ENCODE measurements at regions not wholly inside any gene's neighbourhood (a gene's known extent, or its start where the extent isn't known, plus 50 kb on each side); places are given as distances from the start of the nearest gene placed in this dataset.
"Not testable (repeated sequence)": the region's sequence is repeated elsewhere in the genome, so short reads cannot be mapped to it uniquely, and the experiment has no call there.

- DNase-seq (ENCODE audit: low read depth) = no peak
- no peak for TF ChIP-seq CTCF (conservative IDR thresholded peaks at IDR 0.05; ENCODE audit: low read length)
Measured at GRCh38 chr16:76713191-76713590, 436.0 kb downstream of the CNTNAP4 start.

DNA sequence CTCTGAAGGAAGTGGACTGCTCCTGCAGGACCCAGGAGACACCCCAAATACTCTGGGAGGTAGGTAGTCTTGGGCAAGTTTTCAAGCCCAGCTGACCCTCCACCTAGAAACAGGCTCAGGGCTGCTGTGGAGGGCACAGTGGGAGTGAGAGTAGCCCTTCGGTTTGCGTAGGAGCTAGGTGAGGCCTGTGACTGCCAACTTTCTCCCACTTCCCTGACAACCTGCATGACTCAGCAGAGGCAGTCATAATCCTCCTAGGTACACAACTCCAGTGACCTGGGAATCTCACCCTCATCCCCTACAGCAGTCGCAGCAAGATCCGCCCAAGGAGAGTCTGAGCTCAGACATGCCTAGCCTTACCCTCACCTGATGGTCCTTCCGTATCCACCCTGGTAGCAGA is 439.1 kb downstream of the CNTNAP4 start:
- H3K4me3 ChIP-seq (ENCODE audit: low read length); DNase-seq (ENCODE audit: low read depth): not testable (repeated sequence)

More at GRCh38 chr16:76713191-76713590, 436.0 kb downstream of the CNTNAP4 start:
- H3K4me3 ChIP-seq (ENCODE audit: low read length) = no peak overlapping the region

- TF ChIP-seq CTCF (conservative IDR thresholded peaks at IDR 0.05; ENCODE audit: low read length) = no peak
- DNase-seq (ENCODE audit: low read depth) = no peak
- no peak overlapping the region for H3K4me3 ChIP-seq (ENCODE audit: low read length)
Measured at GRCh38 chr16:76724181-76724580, 447.0 kb downstream of the CNTNAP4 start.

DNA sequence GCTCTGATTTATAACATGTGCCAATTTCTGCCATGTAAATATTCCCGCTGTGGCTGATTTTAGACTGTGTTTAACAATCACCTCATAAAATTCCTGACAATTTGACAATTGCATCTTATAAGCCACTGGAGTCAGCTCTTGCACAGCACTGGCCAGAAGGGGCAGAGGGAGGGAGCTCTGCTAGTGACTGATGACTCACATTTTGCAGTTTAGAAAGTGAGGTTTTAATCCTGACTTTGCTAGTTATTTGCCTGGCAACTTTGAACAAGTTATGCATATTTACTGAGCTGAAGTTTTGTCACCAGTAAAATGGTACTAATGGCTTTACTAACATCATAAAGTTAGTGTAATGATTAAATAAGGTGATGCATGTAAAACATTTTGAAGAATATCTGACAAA is 452.3 kb downstream of the CNTNAP4 start:
- no peak for TF ChIP-seq CTCF (conservative IDR thresholded peaks at IDR 0.05; ENCODE audit: low read length)
- no peak for DNase-seq (ENCODE audit: low read depth)
- H3K4me3 ChIP-seq (ENCODE audit: low read length) = no peak overlapping the region

DNA sequence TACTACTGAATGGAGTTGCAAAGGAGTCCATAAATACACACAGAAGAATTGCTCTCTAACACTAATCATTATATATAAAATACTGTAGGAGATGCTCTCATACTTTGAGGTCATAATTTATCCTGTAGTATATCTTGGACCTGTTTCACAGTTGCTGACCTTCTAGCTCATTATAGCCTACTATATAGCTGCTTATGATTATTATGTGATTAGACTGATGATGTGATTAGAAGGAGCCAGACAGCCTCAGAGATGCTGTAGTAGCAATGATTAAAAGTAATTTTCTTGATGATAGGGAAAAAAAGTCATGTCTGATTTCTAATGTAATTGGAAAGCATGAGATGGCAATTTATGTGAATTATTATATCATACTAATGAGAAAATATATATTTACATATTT is 455.7 kb downstream of the CNTNAP4 start:
- DNase-seq (ENCODE audit: low read depth) = no peak
- H3K4me3 ChIP-seq (ENCODE audit: low read length) = no peak overlapping the region
- no peak for TF ChIP-seq CTCF (conservative IDR thresholded peaks at IDR 0.05; ENCODE audit: low read length)

DNA sequence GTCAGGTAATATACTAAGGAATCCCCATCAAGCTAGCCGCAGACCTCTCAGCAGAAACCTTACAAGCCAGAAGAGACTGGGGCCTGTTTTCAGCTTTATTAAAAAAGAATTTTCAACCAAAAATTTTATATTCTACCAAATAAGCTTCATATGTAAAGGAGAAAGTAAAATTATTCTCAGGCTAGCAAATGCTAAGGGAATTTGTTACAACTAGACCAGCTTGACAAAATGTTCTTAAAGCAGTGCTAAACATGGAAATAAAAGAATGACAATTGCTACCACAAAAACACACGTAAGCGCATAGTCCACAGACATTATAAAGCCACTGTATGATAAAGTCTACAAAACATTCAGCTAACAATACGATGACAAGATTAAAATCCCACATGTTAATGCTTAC is 449.4 kb upstream of the MON1B start:
- H3K4me3 ChIP-seq (ENCODE audit: low read length) = no peak overlapping the region
- TF ChIP-seq CTCF (conservative IDR thresholded peaks at IDR 0.05; ENCODE audit: low read length) = no peak
- no peak for DNase-seq (ENCODE audit: low read depth)

GRCh38 chr16:76748461-76749348 is 442.3 kb upstream of the MON1B start:
- TF ChIP-seq CTCF (conservative IDR thresholded peaks at IDR 0.05; ENCODE audit: low read length) = no peak
- no peak for DNase-seq (ENCODE audit: low read depth)
- no peak overlapping the region for H3K4me3 ChIP-seq (ENCODE audit: low read length)
